OCI-LY7 (cell line): ENCODE measurements at regions not wholly inside any gene's neighbourhood (a gene's known extent, or its start where the extent isn't known, plus 50 kb on each side); places are given as distances from the start of the nearest gene placed in this dataset.

Experiments
- EZH2phosphoT487 ChIP-seq: fragments of 200-600 bp; sonication (generic); IDR thresholded peaks from 2 replicates; pipeline ENCODE4 v1.6.1; 2018; ENCODE audit warnings: low read depth, borderline replicate concordance, mild to moderate bottlenecking, mixed run types, antibody characterized with exemption, low read length, moderate library complexity, mixed read lengths
- TF ChIP-seq, protein P1 (sequence below): fragments of 200-600 bp; sonication (generic); conservative IDR thresholded peaks from 2 replicates; pipeline ENCODE4 v1.5.1; 2014; ENCODE audit warnings: mild to moderate bottlenecking, antibody characterized with exemption, low read length, moderate library complexity, mixed read lengths

DNA sequence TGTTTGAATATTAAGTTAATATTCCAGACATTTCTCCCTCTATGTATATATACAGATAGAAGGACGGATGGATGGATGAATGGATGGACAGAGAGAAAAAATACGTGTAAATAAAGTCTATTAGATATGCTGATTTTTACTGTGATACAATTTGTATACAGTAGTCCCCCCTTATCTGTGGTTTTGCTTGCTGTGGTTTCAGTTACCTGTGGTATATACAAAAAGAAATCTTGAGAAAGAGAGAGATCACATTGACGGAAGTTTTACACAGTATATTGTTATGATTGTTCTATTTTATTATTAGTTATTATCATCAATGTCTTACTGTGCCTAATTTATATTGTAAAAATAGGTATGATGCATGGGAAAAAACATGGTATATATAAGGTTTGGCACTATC, 290.2 kb downstream of the UTRN start:
- TF ChIP-seq, protein P1, sequence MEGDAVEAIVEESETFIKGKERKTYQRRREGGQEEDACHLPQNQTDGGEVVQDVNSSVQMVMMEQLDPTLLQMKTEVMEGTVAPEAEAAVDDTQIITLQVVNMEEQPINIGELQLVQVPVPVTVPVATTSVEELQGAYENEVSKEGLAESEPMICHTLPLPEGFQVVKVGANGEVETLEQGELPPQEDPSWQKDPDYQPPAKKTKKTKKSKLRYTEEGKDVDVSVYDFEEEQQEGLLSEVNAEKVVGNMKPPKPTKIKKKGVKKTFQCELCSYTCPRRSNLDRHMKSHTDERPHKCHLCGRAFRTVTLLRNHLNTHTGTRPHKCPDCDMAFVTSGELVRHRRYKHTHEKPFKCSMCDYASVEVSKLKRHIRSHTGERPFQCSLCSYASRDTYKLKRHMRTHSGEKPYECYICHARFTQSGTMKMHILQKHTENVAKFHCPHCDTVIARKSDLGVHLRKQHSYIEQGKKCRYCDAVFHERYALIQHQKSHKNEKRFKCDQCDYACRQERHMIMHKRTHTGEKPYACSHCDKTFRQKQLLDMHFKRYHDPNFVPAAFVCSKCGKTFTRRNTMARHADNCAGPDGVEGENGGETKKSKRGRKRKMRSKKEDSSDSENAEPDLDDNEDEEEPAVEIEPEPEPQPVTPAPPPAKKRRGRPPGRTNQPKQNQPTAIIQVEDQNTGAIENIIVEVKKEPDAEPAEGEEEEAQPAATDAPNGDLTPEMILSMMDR = no peak
- no peak for TF ChIP-seq EZH2phosphoT487
